ENCODE measurements at regions not wholly inside any gene's neighbourhood (a gene's known extent, or its start where the extent isn't known, plus 50 kb on each side); places are given as distances from the start of the nearest gene placed in this dataset.

DNA sequence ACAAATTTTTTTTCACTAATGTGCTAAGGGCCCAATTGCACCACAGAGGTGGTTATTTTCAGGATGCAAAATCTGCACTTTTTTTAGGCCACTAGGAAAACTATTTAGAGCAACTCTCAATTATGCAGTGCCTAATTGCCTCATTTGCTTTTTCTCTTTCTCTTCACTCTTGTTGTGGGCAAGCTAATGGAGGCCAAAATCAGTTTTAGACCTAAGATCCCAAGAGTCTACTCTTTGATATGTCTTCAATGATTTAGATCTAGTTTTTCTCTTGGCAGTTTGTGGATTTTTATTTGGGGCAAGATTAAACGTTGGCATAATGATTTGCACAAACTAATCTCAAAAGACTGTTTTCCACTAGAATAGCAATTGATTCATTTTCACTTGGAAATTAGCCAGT is 1996.9 kb downstream of the LRRC4C start:
- Histone ChIP-seq H3K4me3 (ENCODE audit: low read depth, low read length) (no peak overlapping the region), H3K27me3 (ENCODE audit: control insufficient read depth, insufficient read depth, low read length) (no peaks in the 10 kb centered on the region), H3K36me3 (ENCODE audit: control insufficient read depth, insufficient read depth, low read length) (no peaks in the 10 kb centered on the region)
- FAIRE-seq (no peak), DNase-seq (ENCODE audit: low read depth) (no peak)
- TF ChIP-seq, protein P1, sequence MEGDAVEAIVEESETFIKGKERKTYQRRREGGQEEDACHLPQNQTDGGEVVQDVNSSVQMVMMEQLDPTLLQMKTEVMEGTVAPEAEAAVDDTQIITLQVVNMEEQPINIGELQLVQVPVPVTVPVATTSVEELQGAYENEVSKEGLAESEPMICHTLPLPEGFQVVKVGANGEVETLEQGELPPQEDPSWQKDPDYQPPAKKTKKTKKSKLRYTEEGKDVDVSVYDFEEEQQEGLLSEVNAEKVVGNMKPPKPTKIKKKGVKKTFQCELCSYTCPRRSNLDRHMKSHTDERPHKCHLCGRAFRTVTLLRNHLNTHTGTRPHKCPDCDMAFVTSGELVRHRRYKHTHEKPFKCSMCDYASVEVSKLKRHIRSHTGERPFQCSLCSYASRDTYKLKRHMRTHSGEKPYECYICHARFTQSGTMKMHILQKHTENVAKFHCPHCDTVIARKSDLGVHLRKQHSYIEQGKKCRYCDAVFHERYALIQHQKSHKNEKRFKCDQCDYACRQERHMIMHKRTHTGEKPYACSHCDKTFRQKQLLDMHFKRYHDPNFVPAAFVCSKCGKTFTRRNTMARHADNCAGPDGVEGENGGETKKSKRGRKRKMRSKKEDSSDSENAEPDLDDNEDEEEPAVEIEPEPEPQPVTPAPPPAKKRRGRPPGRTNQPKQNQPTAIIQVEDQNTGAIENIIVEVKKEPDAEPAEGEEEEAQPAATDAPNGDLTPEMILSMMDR (IDR thresholded peaks at IDR 0.05; ENCODE audit: insufficient read depth, low read length, severe bottlenecking), result no peak

DNA sequence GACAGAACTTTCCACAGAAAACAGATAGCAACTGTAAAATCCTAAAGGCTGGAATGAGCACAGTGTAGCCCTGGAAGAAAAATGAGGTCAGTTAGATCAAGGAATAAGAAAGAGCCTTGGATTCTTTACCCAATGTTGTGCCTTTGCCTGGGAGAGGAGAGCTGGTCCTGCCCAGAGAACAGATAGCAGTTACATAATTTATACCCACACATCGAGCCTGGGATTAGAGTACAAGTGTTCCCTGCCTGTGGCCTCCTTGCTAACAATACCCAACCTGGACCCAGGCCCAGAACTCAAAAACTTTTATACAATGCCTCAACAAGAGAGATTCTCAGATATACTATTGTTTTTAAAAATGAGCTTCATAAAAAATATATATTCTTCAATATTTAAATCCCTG is 1998.4 kb downstream of the LRRC4C start:
- FAIRE-seq, result no peak
- TF ChIP-seq, protein P1 (IDR thresholded peaks at IDR 0.05; ENCODE audit: insufficient read depth, low read length, severe bottlenecking), result no peak
- no peaks in the 10 kb centered on the region for H3K36me3 ChIP-seq (ENCODE audit: control insufficient read depth, insufficient read depth, low read length)

DNA sequence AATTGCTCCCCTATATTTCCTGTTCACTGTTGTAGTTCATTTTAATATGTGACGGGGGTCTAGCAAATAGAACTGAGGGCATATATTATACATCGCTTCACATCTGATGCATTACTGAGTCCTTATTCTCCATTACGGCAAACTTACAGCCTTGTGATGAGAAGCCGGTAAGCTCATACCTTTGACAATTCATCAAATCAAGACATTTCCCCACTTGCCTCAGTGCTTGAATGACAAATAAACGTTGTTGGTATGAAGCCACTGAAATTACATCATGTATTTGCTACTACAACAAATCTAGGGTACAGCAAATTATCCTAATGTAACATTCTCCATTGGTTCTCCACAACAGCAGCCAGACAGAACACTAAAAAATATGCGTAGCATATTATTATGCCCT is 1999.8 kb downstream of the LRRC4C start:
- no peak for FAIRE-seq

More for the DNA sequence above, 1998.4 kb downstream of the LRRC4C start:
- Histone ChIP-seq H3K4me3 (ENCODE audit: low read depth, low read length) (no peak overlapping the region), H3K27me3 (ENCODE audit: control insufficient read depth, insufficient read depth, low read length) (no peaks in the 10 kb centered on the region)
- no peak for DNase-seq (ENCODE audit: low read depth)

DNA sequence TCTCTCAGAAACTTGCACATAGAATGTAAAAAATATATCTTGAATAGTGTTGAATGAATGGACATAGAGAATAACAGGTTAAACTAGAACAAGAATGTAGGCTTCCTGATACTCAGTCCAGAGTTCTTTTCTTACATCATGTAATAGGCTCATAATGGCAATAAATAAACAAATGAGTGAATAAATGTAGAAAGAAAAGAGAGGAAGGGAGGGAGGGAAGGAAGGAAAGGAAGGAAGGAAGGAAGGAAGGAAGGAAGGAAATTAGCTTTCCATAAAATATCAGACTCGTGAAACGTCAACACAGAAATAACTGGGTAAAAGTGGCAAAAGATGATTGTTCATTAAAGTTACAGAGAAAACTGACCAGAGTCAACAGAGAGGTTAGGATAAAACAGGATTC is 2001.0 kb downstream of the LRRC4C start:
- Histone ChIP-seq H3K27me3 (ENCODE audit: control insufficient read depth, insufficient read depth, low read length) (no peaks in the 10 kb centered on the region), H3K4me3 (ENCODE audit: low read depth, low read length) (no peak overlapping the region), H3K36me3 (ENCODE audit: control insufficient read depth, insufficient read depth, low read length) (no peaks in the 10 kb centered on the region)
- TF ChIP-seq, protein P1 (IDR thresholded peaks at IDR 0.05; ENCODE audit: insufficient read depth, low read length, severe bottlenecking), result no peak
- DNase-seq (ENCODE audit: low read depth), result no peak
- FAIRE-seq, result no peak

More for the DNA sequence above, 1999.8 kb downstream of the LRRC4C start:
- Histone ChIP-seq H3K4me3 (ENCODE audit: low read depth, low read length) (no peak overlapping the region), H3K36me3 (ENCODE audit: control insufficient read depth, insufficient read depth, low read length) (no peaks in the 10 kb centered on the region), H3K27me3 (ENCODE audit: control insufficient read depth, insufficient read depth, low read length) (no peaks in the 10 kb centered on the region)
- no peak for DNase-seq (ENCODE audit: low read depth)
- TF ChIP-seq, protein P1 (IDR thresholded peaks at IDR 0.05; ENCODE audit: insufficient read depth, low read length, severe bottlenecking), result no peak

DNA sequence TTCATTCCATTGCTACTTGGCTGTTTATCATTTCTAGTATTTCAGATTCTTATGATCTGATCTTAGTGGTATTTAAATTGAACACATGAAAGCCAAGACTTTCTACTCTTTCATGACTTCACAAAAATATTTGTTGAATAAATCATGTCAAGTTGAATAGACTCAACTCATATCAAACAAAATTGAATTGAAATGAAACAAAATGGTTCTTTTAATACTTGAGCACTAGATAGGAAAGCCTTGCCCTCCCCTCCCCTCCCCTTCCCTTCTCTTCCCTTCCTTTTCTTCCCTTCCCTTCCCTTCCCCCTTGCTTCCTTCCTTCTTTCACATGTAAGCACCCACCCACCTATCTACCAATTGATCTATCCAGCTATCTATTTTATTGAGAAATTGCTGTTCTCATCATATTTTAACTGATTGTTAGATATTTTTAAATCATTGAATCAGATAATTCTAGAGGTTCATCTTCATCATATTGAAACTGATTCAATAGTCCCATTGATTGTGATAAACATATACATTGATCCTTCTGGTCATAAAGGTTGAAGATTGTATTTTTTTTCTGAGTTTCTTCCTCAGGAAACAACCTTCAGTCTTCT is 2015.9 kb downstream of the LRRC4C start:
- no peak for FAIRE-seq
- H3K27me3 ChIP-seq (ENCODE audit: control insufficient read depth, insufficient read depth, low read length), result no peaks in the 10 kb centered on the region
- TF ChIP-seq, protein P1 (IDR thresholded peaks at IDR 0.05; ENCODE audit: insufficient read depth, low read length, severe bottlenecking), result no peak

DNA sequence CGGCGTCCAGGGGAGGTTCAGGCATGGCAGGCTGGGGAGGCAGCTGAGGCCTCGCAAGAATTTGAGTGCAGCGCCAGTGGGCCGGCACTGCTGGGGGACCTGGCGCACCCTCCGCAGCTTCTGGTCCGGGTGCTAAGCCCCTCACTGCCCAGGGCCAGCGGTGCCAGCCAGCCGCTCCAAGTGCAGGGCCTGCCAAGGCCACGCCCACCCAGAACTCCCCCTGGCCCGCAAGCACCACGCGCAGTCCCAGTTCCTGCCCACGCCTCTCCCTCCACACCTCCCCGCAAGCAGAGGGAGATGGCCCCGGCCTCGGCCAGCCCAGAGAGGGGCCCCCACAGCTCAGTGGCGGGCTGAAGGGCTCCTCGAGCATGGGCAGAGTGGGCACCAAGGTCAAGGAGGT is 2017.3 kb downstream of the LRRC4C start:
- Histone ChIP-seq H3K27me3 (ENCODE audit: control insufficient read depth, insufficient read depth, low read length) (no peaks in the 10 kb centered on the region), H3K36me3 (ENCODE audit: control insufficient read depth, insufficient read depth, low read length) (no peaks in the 10 kb centered on the region), H3K4me3 (ENCODE audit: low read depth, low read length) (no peak overlapping the region)
- DNase-seq (ENCODE audit: low read depth), result no peak
- TF ChIP-seq, protein P1 (IDR thresholded peaks at IDR 0.05; ENCODE audit: insufficient read depth, low read length, severe bottlenecking), result no peak
- no peak for FAIRE-seq

More for the DNA sequence above, 2015.9 kb downstream of the LRRC4C start:
- DNase-seq (ENCODE audit: low read depth), result no peak
- no peaks in the 10 kb centered on the region for H3K36me3 ChIP-seq (ENCODE audit: control insufficient read depth, insufficient read depth, low read length)
- no peak overlapping the region for H3K4me3 ChIP-seq (ENCODE audit: low read depth, low read length)

All from bronchial epithelial cell (primary cell).